ENCODE measurements at regions not wholly inside any gene's neighbourhood (a gene's known extent, or its start where the extent isn't known, plus 50 kb on each side); places are given as distances from the start of the nearest gene placed in this dataset.
"Not testable (repeated sequence)": the region's sequence is repeated elsewhere in the genome, so short reads cannot be mapped to it uniquely, and the experiment has no call there.

GRCh38 chr10:35263827-35264226, 72.5 kb upstream of the CCNY start:
- H3K9me3 Mint-ChIP-seq; H3K27ac Mint-ChIP-seq; H3K4me1 Mint-ChIP-seq (ENCODE audit: low read depth); H3K27me3 Mint-ChIP-seq; H3K4me3 Mint-ChIP-seq; H3K36me3 Mint-ChIP-seq (ENCODE audit: low read depth): not testable (repeated sequence)

GRCh38 chr10:35264636-35265035, 71.7 kb upstream of the CCNY start:
- H3K4me1 Mint-ChIP-seq (ENCODE audit: low read depth); H3K4me3 Mint-ChIP-seq; H3K9me3 Mint-ChIP-seq; H3K27me3 Mint-ChIP-seq; H3K27ac Mint-ChIP-seq; H3K36me3 Mint-ChIP-seq (ENCODE audit: low read depth): not testable (repeated sequence)

GRCh38 chr10:35265435-35265834, 70.9 kb upstream of the CCNY start:
- Mint-ChIP-seq H3K9me3 (no peaks in the 10 kb centered on the region), H3K27ac (no peak overlapping the region), H3K4me1 (ENCODE audit: low read depth) (peaks cover 9% of the 10 kb centered on the region), H3K27me3 (no peaks in the 10 kb centered on the region), H3K4me3 (no peak overlapping the region), H3K36me3 (ENCODE audit: low read depth) (no peaks in the 10 kb centered on the region)

- Mint-ChIP-seq H3K27me3 (peaks cover 3% of the 10 kb centered on the region), H3K4me1 (ENCODE audit: low read depth) (peaks cover 21% of the 10 kb centered on the region), H3K4me3 (no peak overlapping the region), H3K27ac (no peak overlapping the region), H3K9me3 (no peaks in the 10 kb centered on the region), H3K36me3 (ENCODE audit: low read depth) (no peaks in the 10 kb centered on the region)
Measured at GRCh38 chr10:35268323-35268722, 68.0 kb upstream of the CCNY start.

- Mint-ChIP-seq H3K27me3 (peaks cover 3% of the 10 kb centered on the region), H3K4me1 (ENCODE audit: low read depth) (peaks cover 21% of the 10 kb centered on the region), H3K4me3 (no peak overlapping the region), H3K9me3 (no peaks in the 10 kb centered on the region), H3K27ac (no peak overlapping the region), H3K36me3 (ENCODE audit: low read depth) (no peaks in the 10 kb centered on the region)
Measured at GRCh38 chr10:35268791-35269257, 67.5 kb upstream of the CCNY start.

GRCh38 chr10:35270100-35270499, 66.2 kb upstream of the CCNY start:
- peaks cover 21% of the 10 kb centered on the region for H3K4me1 Mint-ChIP-seq (ENCODE audit: low read depth)
- no peaks in the 10 kb centered on the region for H3K9me3 Mint-ChIP-seq
- H3K36me3 Mint-ChIP-seq (ENCODE audit: low read depth) = no peaks in the 10 kb centered on the region
- H3K4me3 Mint-ChIP-seq = no peak overlapping the region
- peak overlapping the region; percentile 75 for H3K27ac Mint-ChIP-seq
- H3K27me3 Mint-ChIP-seq = peaks cover 3% of the 10 kb centered on the region

GRCh38 chr10:35271086-35271858, 65.0 kb upstream of the CCNY start:
- H3K9me3 Mint-ChIP-seq = no peaks in the 10 kb centered on the region
- no peak overlapping the region for H3K4me3 Mint-ChIP-seq
- H3K27ac Mint-ChIP-seq = peak overlapping the region; percentile 26
- no peaks in the 10 kb centered on the region for H3K36me3 Mint-ChIP-seq (ENCODE audit: low read depth)
- peaks cover 3% of the 10 kb centered on the region for H3K27me3 Mint-ChIP-seq
- H3K4me1 Mint-ChIP-seq (ENCODE audit: low read depth) = peaks cover 21% of the 10 kb centered on the region

- not testable (repeated sequence) for H3K9me3 Mint-ChIP-seq; H3K4me3 Mint-ChIP-seq; H3K36me3 Mint-ChIP-seq (ENCODE audit: low read depth); H3K27me3 Mint-ChIP-seq
- peak overlapping the region; percentile 26 for H3K27ac Mint-ChIP-seq
- H3K4me1 Mint-ChIP-seq (ENCODE audit: low read depth) = peaks cover 21% of the 10 kb centered on the region
Measured at GRCh38 chr10:35271859-35272165, 64.5 kb upstream of the CCNY start.

- not testable (repeated sequence) for H3K27ac Mint-ChIP-seq; H3K4me3 Mint-ChIP-seq; H3K36me3 Mint-ChIP-seq (ENCODE audit: low read depth); H3K9me3 Mint-ChIP-seq; H3K27me3 Mint-ChIP-seq
- peaks cover 21% of the 10 kb centered on the region for H3K4me1 Mint-ChIP-seq (ENCODE audit: low read depth)
Measured at GRCh38 chr10:35272401-35272800, 63.9 kb upstream of the CCNY start.

- H3K4me1 Mint-ChIP-seq (ENCODE audit: low read depth) = peaks cover 21% of the 10 kb centered on the region
- not testable (repeated sequence) for H3K4me3 Mint-ChIP-seq; H3K27ac Mint-ChIP-seq; H3K27me3 Mint-ChIP-seq; H3K36me3 Mint-ChIP-seq (ENCODE audit: low read depth); H3K9me3 Mint-ChIP-seq
Measured at GRCh38 chr10:35273994-35274393, 62.3 kb upstream of the CCNY start.

- Mint-ChIP-seq H3K9me3 (no peaks in the 10 kb centered on the region), H3K4me1 (ENCODE audit: low read depth) (peaks cover 21% of the 10 kb centered on the region), H3K27me3 (peaks cover 3% of the 10 kb centered on the region), H3K4me3 (no peak overlapping the region), H3K36me3 (ENCODE audit: low read depth) (no peaks in the 10 kb centered on the region), H3K27ac (no peak overlapping the region)
Measured at GRCh38 chr10:35274498-35275060, 61.7 kb upstream of the CCNY start.

- Mint-ChIP-seq H3K4me3 (no peak overlapping the region), H3K9me3 (peaks cover 4% of the 10 kb centered on the region), H3K4me1 (ENCODE audit: low read depth) (no peaks in the 10 kb centered on the region), H3K36me3 (ENCODE audit: low read depth) (no peaks in the 10 kb centered on the region), H3K27me3 (peaks cover 3% of the 10 kb centered on the region), H3K27ac (no peak overlapping the region)
Measured at GRCh38 chr10:35276889-35277288, 59.4 kb upstream of the CCNY start.

GRCh38 chr10:35280246-35280645, 56.1 kb upstream of the CCNY start:
- not testable (repeated sequence) for H3K9me3 Mint-ChIP-seq; H3K27me3 Mint-ChIP-seq; H3K4me1 Mint-ChIP-seq (ENCODE audit: low read depth); H3K27ac Mint-ChIP-seq; H3K36me3 Mint-ChIP-seq (ENCODE audit: low read depth); H3K4me3 Mint-ChIP-seq

Data from stimulated activated naive CD8-positive, alpha-beta T cell treated with anti-CD3 and anti-CD28 coated beads, Interleukin-15, Interleukin-2, amounts not matched to agents 100 ng/mL and 50 ng/mL, for 24 hours (primary cell).